ENCODE measurements at regions not wholly inside any gene's neighbourhood (a gene's known extent, or its start where the extent isn't known, plus 50 kb on each side); places are given as distances from the start of the nearest gene placed in this dataset.

GRCh38 chr2:71276311-71277146 lies 49.6 kb upstream of the PAIP2B start (continued):
- TF ChIP-seq BATF2 (CRISPR knock-in tag; IDR thresholded peaks at IDR 0.05): peak; percentile 91; the same call in 1 of the 2 replicates
- no peak for TF ChIP-seq ZNF550 (CRISPR knock-in tag; IDR thresholded peaks at IDR 0.05; ENCODE audit: borderline replicate concordance)
- TF ChIP-seq ZFP41 (CRISPR knock-in tag; IDR thresholded peaks at IDR 0.05; ENCODE audit: borderline replicate concordance): no peak
- no peak for TF ChIP-seq SALL2 (CRISPR knock-in tag; IDR thresholded peaks at IDR 0.05)
- no peak for TF ChIP-seq LRRFIP1 (CRISPR knock-in tag; conservative IDR thresholded peaks at IDR 0.05)
- peak; percentile 96 for TF ChIP-seq CENPT (CRISPR knock-in tag; IDR thresholded peaks at IDR 0.05; ENCODE audit: low read depth)
- peak; percentile 72; the same call in 1 of the 2 replicates for TF ChIP-seq ZC3H13 (CRISPR knock-in tag; IDR thresholded peaks at IDR 0.05)
- no peak for TF ChIP-seq PAWR (CRISPR knock-in tag; IDR thresholded peaks at IDR 0.05; ENCODE audit: borderline replicate concordance)
- TF ChIP-seq ZNF143 (CRISPR knock-in tag; IDR thresholded peaks at IDR 0.05): no peak
- no peak; the same call in 1 of the 2 replicates for TF ChIP-seq ZNF558 (CRISPR knock-in tag; IDR thresholded peaks at IDR 0.05; ENCODE audit: borderline replicate concordance)
- peak; percentile 36; the same call in 1 of the 2 replicates for TF ChIP-seq ZBTB8A (CRISPR knock-in tag; IDR thresholded peaks at IDR 0.05; ENCODE audit: borderline replicate concordance, low read depth)
- TF ChIP-seq ZFY (CRISPR knock-in tag; IDR thresholded peaks at IDR 0.05): peak; percentile 53; the same call in 1 of the 2 replicates
- peak; percentile 68; the same call in 1 of the 2 replicates for TF ChIP-seq ZNF749 (CRISPR knock-in tag; IDR thresholded peaks at IDR 0.05; ENCODE audit: borderline replicate concordance)
- no peak for TF ChIP-seq NFE2L2 (IDR thresholded peaks at IDR 0.05; ENCODE audit: low read length)
- TF ChIP-seq ZBTB39 (CRISPR knock-in tag; IDR thresholded peaks at IDR 0.05): 0 out of 2 replicates have a peak, but pooled peaks have one; percentile 43
- peak; percentile 40; the same call in 1 of the 2 replicates for TF ChIP-seq THRA (CRISPR knock-in tag; IDR thresholded peaks at IDR 0.05; ENCODE audit: borderline replicate concordance)
- no peak for TF ChIP-seq IKZF1 (IDR thresholded peaks at IDR 0.05)
- no peak for TF ChIP-seq PAF1 (CRISPR knock-in tag; IDR thresholded peaks at IDR 0.05)
- TF ChIP-seq SUZ12 (IDR thresholded peaks at IDR 0.05; ENCODE audit: low read depth, low read length): no peak
- TF ChIP-seq ZNF124 (CRISPR knock-in tag; IDR thresholded peaks at IDR 0.05): no peak
- TF ChIP-seq ZNF138 (CRISPR knock-in tag; IDR thresholded peaks at IDR 0.05; ENCODE audit: low read depth): peak; percentile 84
- TF ChIP-seq ZNF563 (CRISPR knock-in tag; IDR thresholded peaks at IDR 0.05): peak; percentile 90

Data from HepG2 (cell line).